ENCODE measurements at regions not wholly inside any gene's neighbourhood (a gene's known extent, or its start where the extent isn't known, plus 50 kb on each side); places are given as distances from the start of the nearest gene placed in this dataset.
"Not testable (repeated sequence)": the region's sequence is repeated elsewhere in the genome, so short reads cannot be mapped to it uniquely, and the experiment has no call there.

DNA sequence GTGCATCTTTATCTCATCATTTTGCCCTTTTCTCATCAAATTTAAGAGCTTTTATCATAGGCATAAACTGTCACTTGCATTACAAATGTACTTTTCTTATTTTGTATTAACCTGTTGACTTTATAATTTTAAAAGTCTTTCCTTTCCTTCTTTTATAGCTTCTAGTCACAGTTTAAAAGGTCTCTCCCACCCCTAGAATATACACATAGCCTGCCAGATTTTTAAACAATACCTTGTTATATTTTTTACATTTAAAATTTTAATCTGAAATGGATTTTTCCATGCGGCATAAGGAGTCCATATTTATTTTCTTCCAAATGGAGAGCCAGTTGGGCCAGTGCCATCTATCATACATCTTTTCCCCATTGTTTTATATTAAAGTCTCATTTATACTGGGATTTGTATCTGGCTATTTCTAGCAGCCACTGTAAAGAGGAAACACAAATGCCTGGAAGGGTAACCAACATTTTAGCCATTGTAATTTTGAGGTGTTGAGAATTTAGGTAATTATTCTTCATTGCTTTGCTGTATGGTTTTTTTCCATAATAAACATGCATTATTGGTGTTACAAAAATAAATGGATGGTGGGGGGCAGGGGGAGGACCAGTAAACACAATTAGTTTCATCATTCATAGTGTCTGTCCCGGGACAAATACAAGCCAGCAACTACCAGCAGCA lies 92.8 kb downstream of the CCDC71L start:
- no peaks in the 10 kb centered on the region for H3K79me2 ChIP-seq (ENCODE audit: low read length)
- H2AFZ ChIP-seq (ENCODE audit: low read length), result no peak overlapping the region
- H4K20me1 ChIP-seq (ENCODE audit: insufficient read depth, low read depth, low read length), result no peaks in the 10 kb centered on the region
- no peaks in the 10 kb centered on the region for H3K9me3 ChIP-seq (ENCODE audit: low read length)
- no peak overlapping the region; the same call in 1 of the 2 replicates for H3K27ac ChIP-seq (ENCODE audit: low read length)
- H3K27me3 ChIP-seq (ENCODE audit: low read length), result no peaks in the 10 kb centered on the region
- peaks cover 12% of the 10 kb centered on the region for H3K4me1 ChIP-seq (ENCODE audit: low read length)
- no peak overlapping the region; the same call in 1 of the 2 replicates for H3K9ac ChIP-seq (ENCODE audit: low read length)
- H3K4me2 ChIP-seq (ENCODE audit: low read depth, low read length, poor library complexity, severe bottlenecking), result no peak overlapping the region
- no peak for DNase-seq
- H3K36me3 ChIP-seq (ENCODE audit: insufficient read depth, low read length), result no peaks in the 10 kb centered on the region
- H3K4me3 ChIP-seq (ENCODE audit: low read length), result no peak overlapping the region
- H3K9me2 ChIP-seq (replicated peaks; ENCODE audit: insufficient read depth, low read length), result no peaks in the 10 kb centered on the region

DNA sequence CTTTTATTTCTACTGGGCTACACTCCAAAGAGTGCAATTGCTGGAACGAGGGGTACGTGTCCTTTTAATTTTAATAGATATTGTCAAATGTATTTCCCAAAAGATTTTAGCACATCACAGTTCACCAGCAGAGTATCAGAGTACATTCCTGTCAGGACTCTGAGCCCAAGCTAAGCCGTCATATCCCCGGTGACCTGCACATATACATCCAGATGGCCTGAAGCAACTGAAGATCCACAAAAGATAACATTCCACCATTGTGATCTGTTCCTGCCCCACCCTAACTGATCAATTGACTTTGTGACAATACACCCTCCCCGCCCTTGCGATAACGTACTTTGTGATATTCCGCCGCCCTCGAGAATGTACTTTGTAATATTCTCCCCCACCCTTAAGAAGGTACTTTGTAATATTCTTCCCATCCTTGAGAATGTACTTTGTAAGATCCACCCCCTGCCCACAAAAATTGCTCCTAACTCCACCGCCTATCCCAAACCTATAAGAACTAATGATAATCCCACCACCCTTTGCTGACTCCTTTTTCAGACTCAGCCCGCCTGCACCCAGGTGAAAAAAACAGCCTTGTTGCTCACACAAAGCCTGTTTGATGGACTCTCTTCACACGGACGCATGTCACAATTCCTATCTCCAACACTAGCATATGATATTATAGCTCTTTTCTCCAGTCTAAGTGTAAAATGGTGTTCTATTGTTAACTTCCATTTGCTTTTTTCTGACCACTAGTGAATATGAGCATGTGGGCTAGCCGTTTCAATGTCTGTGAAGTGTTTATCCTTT lies 93.6 kb downstream of the CCDC71L start:
- H3K4me3 ChIP-seq (ENCODE audit: low read length); H4K20me1 ChIP-seq (ENCODE audit: insufficient read depth, low read depth, low read length); DNase-seq; H3K27ac ChIP-seq (ENCODE audit: low read length); H2AFZ ChIP-seq (ENCODE audit: low read length); H3K36me3 ChIP-seq (ENCODE audit: insufficient read depth, low read length); H3K4me2 ChIP-seq (ENCODE audit: low read depth, low read length, poor library complexity, severe bottlenecking); H3K79me2 ChIP-seq (ENCODE audit: low read length); H3K9ac ChIP-seq (ENCODE audit: low read length); H3K9me3 ChIP-seq (ENCODE audit: low read length); H3K27me3 ChIP-seq (ENCODE audit: low read length); H3K9me2 ChIP-seq (replicated peaks; ENCODE audit: insufficient read depth, low read length): not testable (repeated sequence)
- H3K4me1 ChIP-seq (ENCODE audit: low read length), result peaks cover 12% of the 10 kb centered on the region

- Histone ChIP-seq H3K9me2 (replicated peaks; ENCODE audit: insufficient read depth, low read length) (no peaks in the 10 kb centered on the region), H4K20me1 (ENCODE audit: insufficient read depth, low read depth, low read length) (no peaks in the 10 kb centered on the region), H3K4me1 (ENCODE audit: low read length) (peaks cover 12% of the 10 kb centered on the region)
These were observed 94.3 kb downstream of the CCDC71L start for GRCh38 chr7:106566672-106567071.

DNA sequence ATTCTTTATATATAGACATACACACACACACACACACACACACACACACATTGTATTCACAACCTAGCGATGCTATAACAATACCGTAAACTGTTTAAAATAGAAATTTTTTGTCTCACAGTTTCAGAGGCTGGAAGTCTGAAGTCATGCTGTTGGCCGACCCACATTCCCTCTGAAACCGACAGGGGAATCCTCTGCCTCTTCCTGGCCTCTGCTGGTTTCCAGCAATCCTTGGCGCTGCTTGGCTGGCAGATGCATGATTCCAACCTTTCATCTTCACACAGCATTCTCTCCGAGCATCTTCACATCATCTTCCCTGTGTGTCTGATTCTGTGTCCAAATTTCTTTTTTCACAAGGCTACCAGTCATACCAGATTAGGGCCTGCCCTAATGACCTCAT lies 94.8 kb downstream of the CCDC71L start:
- H3K27me3 ChIP-seq (ENCODE audit: low read length), result no peaks in the 10 kb centered on the region
- no peak overlapping the region for H3K4me3 ChIP-seq (ENCODE audit: low read length)
- H4K20me1 ChIP-seq (ENCODE audit: insufficient read depth, low read depth, low read length), result no peaks in the 10 kb centered on the region
- no peaks in the 10 kb centered on the region for H3K9me3 ChIP-seq (ENCODE audit: low read length)
- no peak overlapping the region for H2AFZ ChIP-seq (ENCODE audit: low read length)
- no peaks in the 10 kb centered on the region for H3K79me2 ChIP-seq (ENCODE audit: low read length)
- H3K4me1 ChIP-seq (ENCODE audit: low read length), result peaks cover 12% of the 10 kb centered on the region
- DNase-seq, result no peak
- H3K27ac ChIP-seq (ENCODE audit: low read length), result no peak overlapping the region
- H3K4me2 ChIP-seq (ENCODE audit: low read depth, low read length, poor library complexity, severe bottlenecking), result no peak overlapping the region
- H3K9ac ChIP-seq (ENCODE audit: low read length), result no peak overlapping the region
- H3K36me3 ChIP-seq (ENCODE audit: insufficient read depth, low read length), result no peaks in the 10 kb centered on the region
- no peaks in the 10 kb centered on the region for H3K9me2 ChIP-seq (replicated peaks; ENCODE audit: insufficient read depth, low read length)

More at GRCh38 chr7:106566672-106567071, 94.3 kb downstream of the CCDC71L start:
- H3K36me3 ChIP-seq (ENCODE audit: insufficient read depth, low read length), result no peaks in the 10 kb centered on the region
- H3K27me3 ChIP-seq (ENCODE audit: low read length), result no peaks in the 10 kb centered on the region
- H3K4me3 ChIP-seq (ENCODE audit: low read length), result no peak overlapping the region
- H2AFZ ChIP-seq (ENCODE audit: low read length), result no peak overlapping the region
- H3K4me2 ChIP-seq (ENCODE audit: low read depth, low read length, poor library complexity, severe bottlenecking), result no peak overlapping the region
- no peaks in the 10 kb centered on the region for H3K79me2 ChIP-seq (ENCODE audit: low read length)
- no peak overlapping the region for H3K9ac ChIP-seq (ENCODE audit: low read length)
- H3K9me3 ChIP-seq (ENCODE audit: low read length), result no peaks in the 10 kb centered on the region
- H3K27ac ChIP-seq (ENCODE audit: low read length), result no peak overlapping the region
- DNase-seq, result no peak

DNA sequence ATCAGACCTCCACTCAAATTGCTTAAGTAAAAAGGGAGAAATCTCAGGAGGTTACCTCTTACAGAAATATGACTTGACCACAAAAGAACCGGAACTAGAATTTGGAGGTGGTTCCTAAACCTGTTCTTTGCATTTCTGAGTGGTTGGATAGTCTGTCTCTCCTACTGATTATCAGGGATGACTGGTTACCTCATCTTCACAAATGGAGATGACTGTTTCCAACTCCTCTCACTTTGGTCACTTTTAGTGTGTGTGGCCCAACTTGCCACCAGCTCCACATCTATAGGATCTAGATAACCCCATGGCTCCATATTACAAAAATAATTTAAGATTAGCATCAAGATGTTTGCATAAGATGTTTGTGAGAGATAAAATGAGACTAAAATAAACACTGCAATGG lies 95.5 kb downstream of the CCDC71L start:
- H3K4me2 ChIP-seq (ENCODE audit: low read depth, low read length, poor library complexity, severe bottlenecking), result no peak overlapping the region
- no peak overlapping the region for H3K4me3 ChIP-seq (ENCODE audit: low read length)
- no peaks in the 10 kb centered on the region for H3K9me3 ChIP-seq (ENCODE audit: low read length)
- H4K20me1 ChIP-seq (ENCODE audit: insufficient read depth, low read depth, low read length), result no peaks in the 10 kb centered on the region
- no peak overlapping the region for H3K9ac ChIP-seq (ENCODE audit: low read length)
- no peak overlapping the region for H2AFZ ChIP-seq (ENCODE audit: low read length)
- H3K4me1 ChIP-seq (ENCODE audit: low read length), result peaks cover 12% of the 10 kb centered on the region
- DNase-seq, result no peak
- no peaks in the 10 kb centered on the region for H3K27me3 ChIP-seq (ENCODE audit: low read length)
- H3K27ac ChIP-seq (ENCODE audit: low read length), result no peak overlapping the region
- no peaks in the 10 kb centered on the region for H3K36me3 ChIP-seq (ENCODE audit: insufficient read depth, low read length)
- H3K79me2 ChIP-seq (ENCODE audit: low read length), result no peaks in the 10 kb centered on the region
- H3K9me2 ChIP-seq (replicated peaks; ENCODE audit: insufficient read depth, low read length), result no peaks in the 10 kb centered on the region; the same call in 1 of the 2 replicates

DNA sequence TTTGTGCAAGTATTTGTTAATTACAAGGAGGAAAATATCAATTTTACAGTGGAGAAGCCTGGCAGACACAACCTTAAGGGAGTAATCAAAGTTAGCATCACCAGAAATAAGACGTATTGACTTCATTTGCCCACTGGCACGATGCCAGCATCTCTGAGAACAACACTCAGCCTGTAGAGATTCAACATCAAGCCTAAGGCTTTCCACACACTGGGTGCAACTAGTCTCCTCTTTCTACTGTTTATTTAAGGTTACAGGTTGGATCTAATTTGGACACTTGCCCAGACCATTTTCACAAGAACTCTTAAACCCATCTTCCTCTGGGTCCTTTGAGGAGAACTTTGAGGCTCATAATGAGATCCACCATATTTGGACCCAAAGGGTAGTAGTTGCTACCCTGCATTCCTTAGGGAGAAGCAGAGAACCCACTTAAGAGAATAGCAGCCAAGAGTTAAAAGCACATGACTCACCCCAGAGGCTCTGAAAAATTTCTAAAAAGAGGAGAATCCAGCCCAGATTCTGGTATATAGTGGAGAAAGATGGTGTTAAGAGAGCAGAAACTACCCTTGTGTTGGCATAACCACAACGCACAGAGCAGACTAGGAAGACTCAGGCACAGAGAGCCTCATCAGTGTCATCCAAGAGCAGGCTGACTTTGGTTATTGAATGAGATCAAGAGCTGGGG lies 97.3 kb downstream of the CCDC71L start:
- Histone ChIP-seq H3K36me3 (ENCODE audit: insufficient read depth, low read length) (no peaks in the 10 kb centered on the region), H3K79me2 (ENCODE audit: low read length) (no peaks in the 10 kb centered on the region), H3K27me3 (ENCODE audit: low read length) (no peaks in the 10 kb centered on the region), H3K27ac (ENCODE audit: low read length) (no peak overlapping the region), H3K9me2 (replicated peaks; ENCODE audit: insufficient read depth, low read length) (no peaks in the 10 kb centered on the region; the same call in 1 of the 2 replicates), H3K9me3 (ENCODE audit: low read length) (no peaks in the 10 kb centered on the region), H2AFZ (ENCODE audit: low read length) (no peak overlapping the region), H3K4me3 (ENCODE audit: low read length) (no peak overlapping the region), H3K9ac (ENCODE audit: low read length) (no peak overlapping the region), H3K4me2 (ENCODE audit: low read depth, low read length, poor library complexity, severe bottlenecking) (no peak overlapping the region), H3K4me1 (ENCODE audit: low read length) (peaks cover 4% of the 10 kb centered on the region; the same call in 1 of the 2 replicates), H4K20me1 (ENCODE audit: insufficient read depth, low read depth, low read length) (no peaks in the 10 kb centered on the region)
- no peak for DNase-seq

DNA sequence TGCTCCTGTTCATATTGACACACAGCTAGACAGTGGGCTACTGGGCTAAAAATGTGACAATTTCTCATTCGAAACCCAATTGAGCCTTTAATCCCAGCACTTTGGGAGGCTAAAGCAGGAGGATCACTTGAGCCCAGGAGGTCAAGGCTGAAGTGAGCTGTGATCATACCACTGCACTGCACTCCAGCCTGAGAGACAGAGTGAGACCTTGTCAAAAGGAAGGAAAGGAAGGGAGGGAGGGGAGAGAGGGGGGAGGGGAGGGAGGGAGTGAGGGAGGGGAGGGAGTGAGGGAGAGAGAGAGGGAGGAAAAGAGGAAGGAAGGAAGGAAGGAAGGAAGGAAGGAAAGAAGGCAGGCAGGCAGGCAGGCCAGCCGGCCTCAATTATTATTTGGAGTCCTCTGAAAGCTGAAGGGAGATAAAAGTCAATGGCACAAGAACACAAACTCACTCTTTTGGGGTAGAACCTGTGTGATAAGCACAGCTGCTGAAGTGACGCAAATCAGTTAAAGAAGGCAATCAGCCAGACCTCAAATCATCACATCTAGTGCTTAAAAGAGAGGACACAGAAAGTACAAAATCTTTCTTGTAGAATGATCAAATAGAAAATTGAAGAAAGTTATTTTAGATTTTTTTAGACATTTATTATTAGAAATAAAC lies 98.1 kb downstream of the CCDC71L start:
- no peak for DNase-seq
- Histone ChIP-seq H3K9ac (ENCODE audit: low read length) (no peak overlapping the region), H3K9me2 (replicated peaks; ENCODE audit: insufficient read depth, low read length) (no peaks in the 10 kb centered on the region; the same call in 1 of the 2 replicates), H3K27me3 (ENCODE audit: low read length) (no peaks in the 10 kb centered on the region), H3K4me1 (ENCODE audit: low read length) (no peaks in the 10 kb centered on the region), H3K4me3 (ENCODE audit: low read length) (no peak overlapping the region), H3K4me2 (ENCODE audit: low read depth, low read length, poor library complexity, severe bottlenecking) (no peak overlapping the region), H4K20me1 (ENCODE audit: insufficient read depth, low read depth, low read length) (no peaks in the 10 kb centered on the region), H3K79me2 (ENCODE audit: low read length) (no peaks in the 10 kb centered on the region), H3K27ac (ENCODE audit: low read length) (no peak overlapping the region), H2AFZ (ENCODE audit: low read length) (no peak overlapping the region), H3K9me3 (ENCODE audit: low read length) (no peaks in the 10 kb centered on the region), H3K36me3 (ENCODE audit: insufficient read depth, low read length) (no peaks in the 10 kb centered on the region)

Measured in Karpas-422 (cell line).